Activated T-helper 2 cell treated with anti-CD3 and anti-CD28 coated beads, Interferon-gamma antibody, Interleukin-2, Interleukin-4, amounts not matched to agents 10 μg/mL and 5 μg/mL and 100 μg/mL, durations not matched to agents 14 hours and 24 hours and 36 hours (primary cell): ENCODE measurements at regions not wholly inside any gene's neighbourhood (a gene's known extent, or its start where the extent isn't known, plus 50 kb on each side); places are given as distances from the start of the nearest gene placed in this dataset.
"Not testable (repeated sequence)": the region's sequence is repeated elsewhere in the genome, so short reads cannot be mapped to it uniquely, and the experiment has no call there.

Experiments used
- DNase-seq: peaks from one replicate; pipeline ENCODE4 v3.0.0; 2021; ENCODE audit warnings: low spot score
- H3K27ac Mint-ChIP-seq: one replicate; pipeline ENCODE4 v1.8.0; 2021; ENCODE audit warnings: mixed read lengths
- H3K27me3 Mint-ChIP-seq: one replicate; pipeline ENCODE4 v1.8.0; 2021; ENCODE audit warnings: low read depth, mixed read lengths
- H3K36me3 Mint-ChIP-seq: one replicate; pipeline ENCODE4 v1.8.0; 2021; ENCODE audit warnings: low read depth, mixed read lengths
- H3K4me1 Mint-ChIP-seq: one replicate; pipeline ENCODE4 v1.8.0; 2021; ENCODE audit warnings: low read depth, mixed read lengths
- H3K4me3 Mint-ChIP-seq: one replicate; pipeline ENCODE4 v1.8.0; 2021; ENCODE audit warnings: low read depth, mild to moderate bottlenecking, moderate library complexity, mixed read lengths
- H3K9me3 Mint-ChIP-seq: one replicate; pipeline ENCODE4 v1.8.0; 2021; ENCODE audit warnings: mixed read lengths
- intact Hi-C: fragments of 100-400 bp; cut with micrococcal nuclease; formaldehyde crosslinking; loops from one replicate; pipeline ENCODE4 v1.15.1; 2023

- intact Hi-C loops, result no loop called here
- no peak overlapping the region for H3K27ac Mint-ChIP-seq
- no peaks in the 10 kb centered on the region for H3K4me1 Mint-ChIP-seq
- H3K9me3 Mint-ChIP-seq, result peaks cover 18% of the 10 kb centered on the region
- no peaks in the 10 kb centered on the region for H3K36me3 Mint-ChIP-seq
- no peak for DNase-seq
- H3K27me3 Mint-ChIP-seq, result no peaks in the 10 kb centered on the region
- H3K4me3 Mint-ChIP-seq, result no peak overlapping the region
These were observed 904.2 kb downstream of the STPG2 start for GRCh38 chr4:97238956-97239666.

GRCh38 chr4:97239667-97239997 is 903.6 kb downstream of the STPG2 start:
- H3K27ac Mint-ChIP-seq, result no peak overlapping the region
- DNase-seq, result no peak
- peaks cover 18% of the 10 kb centered on the region for H3K9me3 Mint-ChIP-seq
- H3K4me1 Mint-ChIP-seq, result no peaks in the 10 kb centered on the region
- no peaks in the 10 kb centered on the region for H3K27me3 Mint-ChIP-seq
- intact Hi-C loops, result no loop called here
- no peak overlapping the region for H3K4me3 Mint-ChIP-seq
- no peaks in the 10 kb centered on the region for H3K36me3 Mint-ChIP-seq

GRCh38 chr4:97252615-97253154 is 890.6 kb downstream of the STPG2 start:
- H3K27me3 Mint-ChIP-seq, result no peaks in the 10 kb centered on the region
- H3K36me3 Mint-ChIP-seq, result no peaks in the 10 kb centered on the region
- no peaks in the 10 kb centered on the region for H3K4me1 Mint-ChIP-seq
- no peak overlapping the region for H3K27ac Mint-ChIP-seq
- intact Hi-C loops, result no loop called here
- H3K4me3 Mint-ChIP-seq, result no peak overlapping the region
- H3K9me3 Mint-ChIP-seq, result peaks cover 8% of the 10 kb centered on the region
- no peak for DNase-seq

GRCh38 chr4:97262769-97263168 is 880.5 kb downstream of the STPG2 start:
- H3K36me3 Mint-ChIP-seq, result no peaks in the 10 kb centered on the region
- intact Hi-C loops, result no loop called here
- H3K9me3 Mint-ChIP-seq, result peaks cover 16% of the 10 kb centered on the region
- H3K27me3 Mint-ChIP-seq, result no peaks in the 10 kb centered on the region
- no peak overlapping the region for H3K27ac Mint-ChIP-seq
- H3K4me1 Mint-ChIP-seq, result no peaks in the 10 kb centered on the region
- H3K4me3 Mint-ChIP-seq, result no peak overlapping the region
- no peak for DNase-seq

- no peak overlapping the region for H3K27ac Mint-ChIP-seq
- no peaks in the 10 kb centered on the region for H3K27me3 Mint-ChIP-seq
- H3K9me3 Mint-ChIP-seq, result peaks cover 20% of the 10 kb centered on the region
- H3K4me3 Mint-ChIP-seq, result no peak overlapping the region
- intact Hi-C loops, result no loop called here
- no peaks in the 10 kb centered on the region for H3K36me3 Mint-ChIP-seq
- no peak for DNase-seq
- no peaks in the 10 kb centered on the region for H3K4me1 Mint-ChIP-seq
These were observed 873.2 kb downstream of the STPG2 start for GRCh38 chr4:97270051-97270450.

- Mint-ChIP-seq H3K27me3 (no peaks in the 10 kb centered on the region), H3K36me3 (no peaks in the 10 kb centered on the region), H3K4me1 (no peaks in the 10 kb centered on the region), H3K4me3 (no peak overlapping the region), H3K9me3 (peaks cover 13% of the 10 kb centered on the region), H3K27ac (no peak overlapping the region)
- no peak for DNase-seq
- intact Hi-C loops, result no loop called here
These were observed 863.9 kb downstream of the STPG2 start for GRCh38 chr4:97279391-97279790.

GRCh38 chr4:97300561-97300960 is 842.7 kb downstream of the STPG2 start:
- Mint-ChIP-seq H3K36me3 (no peaks in the 10 kb centered on the region), H3K4me3 (no peak overlapping the region), H3K27ac (no peak overlapping the region), H3K4me1 (no peaks in the 10 kb centered on the region), H3K27me3 (no peaks in the 10 kb centered on the region), H3K9me3 (peaks cover 16% of the 10 kb centered on the region)
- no peak for DNase-seq
- intact Hi-C loops, result no loop called here

GRCh38 chr4:97305351-97305750 is 837.9 kb downstream of the STPG2 start:
- H3K27ac Mint-ChIP-seq, result no peak overlapping the region
- H3K4me3 Mint-ChIP-seq, result no peak overlapping the region
- peaks cover 13% of the 10 kb centered on the region for H3K9me3 Mint-ChIP-seq
- H3K4me1 Mint-ChIP-seq, result no peaks in the 10 kb centered on the region
- intact Hi-C loops, result no loop called here
- H3K36me3 Mint-ChIP-seq, result no peaks in the 10 kb centered on the region
- no peak for DNase-seq
- H3K27me3 Mint-ChIP-seq, result no peaks in the 10 kb centered on the region

- DNase-seq, result no peak
- Mint-ChIP-seq H3K4me3 (no peak overlapping the region), H3K27ac (no peak overlapping the region), H3K9me3 (no peaks in the 10 kb centered on the region), H3K4me1 (no peaks in the 10 kb centered on the region), H3K36me3 (no peaks in the 10 kb centered on the region), H3K27me3 (no peaks in the 10 kb centered on the region)
- intact Hi-C loops, result no loop called here
These were observed 834.2 kb downstream of the STPG2 start for GRCh38 chr4:97309121-97309520.

GRCh38 chr4:97317201-97317600 is 826.1 kb downstream of the STPG2 start:
- Mint-ChIP-seq H3K27ac (no peak overlapping the region), H3K4me1 (no peaks in the 10 kb centered on the region), H3K36me3 (no peaks in the 10 kb centered on the region), H3K27me3 (no peaks in the 10 kb centered on the region), H3K4me3 (no peak overlapping the region), H3K9me3 (peaks cover 15% of the 10 kb centered on the region)
- DNase-seq, result no peak
- intact Hi-C loops, result no loop called here

GRCh38 chr4:97317671-97318070 is 825.6 kb downstream of the STPG2 start:
- DNase-seq, result no peak
- H3K27me3 Mint-ChIP-seq, result no peaks in the 10 kb centered on the region
- no peaks in the 10 kb centered on the region for H3K36me3 Mint-ChIP-seq
- no peaks in the 10 kb centered on the region for H3K4me1 Mint-ChIP-seq
- H3K4me3 Mint-ChIP-seq, result no peak overlapping the region
- no peak overlapping the region for H3K27ac Mint-ChIP-seq
- intact Hi-C loops, result no loop called here
- peaks cover 15% of the 10 kb centered on the region for H3K9me3 Mint-ChIP-seq

GRCh38 chr4:97325751-97326150 is 817.5 kb downstream of the STPG2 start:
- H3K27ac Mint-ChIP-seq, H3K27me3 Mint-ChIP-seq, intact Hi-C loops, H3K4me1 Mint-ChIP-seq, H3K4me3 Mint-ChIP-seq, H3K36me3 Mint-ChIP-seq, DNase-seq: not testable (repeated sequence)
- peaks cover 21% of the 10 kb centered on the region for H3K9me3 Mint-ChIP-seq

- peaks cover 13% of the 10 kb centered on the region for H3K9me3 Mint-ChIP-seq
- no peaks in the 10 kb centered on the region for H3K27me3 Mint-ChIP-seq
- intact Hi-C loops, result no loop called here
- no peaks in the 10 kb centered on the region for H3K36me3 Mint-ChIP-seq
- H3K4me3 Mint-ChIP-seq, result no peak overlapping the region
- no peaks in the 10 kb centered on the region for H3K4me1 Mint-ChIP-seq
- no peak overlapping the region for H3K27ac Mint-ChIP-seq
- DNase-seq, result no peak
These were observed 812.4 kb downstream of the STPG2 start for GRCh38 chr4:97330917-97331316.

GRCh38 chr4:97334348-97334747 is 808.9 kb downstream of the STPG2 start:
- Mint-ChIP-seq H3K27ac (no peak overlapping the region), H3K4me1 (no peaks in the 10 kb centered on the region), H3K4me3 (no peak overlapping the region), H3K27me3 (no peaks in the 10 kb centered on the region), H3K9me3 (peaks cover 33% of the 10 kb centered on the region), H3K36me3 (no peaks in the 10 kb centered on the region)
- no peak for DNase-seq
- intact Hi-C loops, result no loop called here
